ENCODE measurements at regions not wholly inside any gene's neighbourhood (a gene's known extent, or its start where the extent isn't known, plus 50 kb on each side); places are given as distances from the start of the nearest gene placed in this dataset.
"Not testable (repeated sequence)": the region's sequence is repeated elsewhere in the genome, so short reads cannot be mapped to it uniquely, and the experiment has no call there.

GRCh38 chr2:138386191-138386590 is 115.4 kb upstream of the SPOPL start:
- ChIA-PET POLR2A (ENCODE audit: low non-redundant PET) (interaction anchor here (0.7 kb wide), 1 partner anchor 79 kb away, joined by 5 read pairs; no protein-coding TSS in a partner anchor), CTCF (interaction anchor here (0.7 kb wide), 1 partner anchor 57 kb away, joined by 4 read pairs; no protein-coding TSS in a partner anchor)
- 0 out of 2 replicates have a peak, but pooled peaks have one; percentile 25 for TF ChIP-seq CTCF (conservative IDR thresholded peaks at IDR 0.05; ENCODE audit: low read depth, low read length)
- H3K27me3 ChIP-seq (replicated peaks; ENCODE audit: insufficient read depth, low read depth, low read length, poor library complexity); H3K4me3 ChIP-seq (ENCODE audit: low read depth, low read length, poor library complexity, severe bottlenecking); H3K9me3 ChIP-seq (ENCODE audit: low read depth, low read length, poor library complexity, severe bottlenecking); DNase-seq (ENCODE audit: low spot score); BruUV-seq (replicated peaks); intact Hi-C loops (cut with micrococcal nuclease; ENCODE audit: unreplicated experiment); H3K27ac ChIP-seq (ENCODE audit: low read depth, low read length, poor library complexity, severe bottlenecking); H3K36me3 ChIP-seq (ENCODE audit: insufficient read depth, low read length, poor library complexity, severe bottlenecking); H3K4me1 ChIP-seq (ENCODE audit: insufficient read depth, low read length, poor library complexity, severe bottlenecking): not testable (repeated sequence)

GRCh38 chr2:138389063-138389462 is 112.5 kb upstream of the SPOPL start:
- DNase-seq (ENCODE audit: low spot score), result no peak
- no TSS peak for BruUV-seq (replicated peaks)
- ChIA-PET CTCF (no interaction called here), POLR2A (ENCODE audit: low non-redundant PET) (no interaction called here)
- Histone ChIP-seq H3K27ac (ENCODE audit: low read depth, low read length, poor library complexity, severe bottlenecking) (no peak overlapping the region), H3K4me1 (ENCODE audit: insufficient read depth, low read length, poor library complexity, severe bottlenecking) (no peaks in the 10 kb centered on the region), H3K27me3 (replicated peaks; ENCODE audit: insufficient read depth, low read depth, low read length, poor library complexity) (no peaks in the 10 kb centered on the region), H3K4me3 (ENCODE audit: low read depth, low read length, poor library complexity, severe bottlenecking) (no peak overlapping the region), H3K36me3 (ENCODE audit: insufficient read depth, low read length, poor library complexity, severe bottlenecking) (no peaks in the 10 kb centered on the region), H3K9me3 (ENCODE audit: low read depth, low read length, poor library complexity, severe bottlenecking) (no peaks in the 10 kb centered on the region)
- TF ChIP-seq EZH2 (IDR thresholded peaks at IDR 0.05; ENCODE audit: borderline replicate concordance, low read depth, low read length, poor library complexity, severe bottlenecking), result no peak
- no peak for TF ChIP-seq CTCF (conservative IDR thresholded peaks at IDR 0.05; ENCODE audit: low read depth, low read length)
- intact Hi-C loops (cut with micrococcal nuclease; ENCODE audit: unreplicated experiment), result no loop called here

- BruUV-seq (replicated peaks), result no TSS peak
- no peaks in the 10 kb centered on the region for H3K4me1 ChIP-seq (ENCODE audit: insufficient read depth, low read length, poor library complexity, severe bottlenecking)
- intact Hi-C loops (cut with micrococcal nuclease; ENCODE audit: unreplicated experiment), result no loop called here
- no peak overlapping the region for H3K27ac ChIP-seq (ENCODE audit: low read depth, low read length, poor library complexity, severe bottlenecking)
- no peaks in the 10 kb centered on the region for H3K9me3 ChIP-seq (ENCODE audit: low read depth, low read length, poor library complexity, severe bottlenecking)
- no peak for DNase-seq (ENCODE audit: low spot score)
- POLR2A ChIA-PET (ENCODE audit: low non-redundant PET), result no interaction called here
- H3K4me3 ChIP-seq (ENCODE audit: low read depth, low read length, poor library complexity, severe bottlenecking), result no peak overlapping the region
- CTCF ChIA-PET, result interaction anchor here (0.6 kb wide), 1 partner anchor 437 kb away, joined by 4 read pairs; no protein-coding TSS in a partner anchor
- H3K36me3 ChIP-seq (ENCODE audit: insufficient read depth, low read length, poor library complexity, severe bottlenecking), result no peaks in the 10 kb centered on the region
- TF ChIP-seq CTCF (conservative IDR thresholded peaks at IDR 0.05; ENCODE audit: low read depth, low read length) (no peak), EZH2 (IDR thresholded peaks at IDR 0.05; ENCODE audit: borderline replicate concordance, low read depth, low read length, poor library complexity, severe bottlenecking) (no peak)
- no peaks in the 10 kb centered on the region for H3K27me3 ChIP-seq (replicated peaks; ENCODE audit: insufficient read depth, low read depth, low read length, poor library complexity)
Observed at GRCh38 chr2:138390316-138390945, 111.1 kb upstream of the SPOPL start.
